ENCODE measurements at regions not wholly inside any gene's neighbourhood (a gene's known extent, or its start where the extent isn't known, plus 50 kb on each side); places are given as distances from the start of the nearest gene placed in this dataset.

DNA sequence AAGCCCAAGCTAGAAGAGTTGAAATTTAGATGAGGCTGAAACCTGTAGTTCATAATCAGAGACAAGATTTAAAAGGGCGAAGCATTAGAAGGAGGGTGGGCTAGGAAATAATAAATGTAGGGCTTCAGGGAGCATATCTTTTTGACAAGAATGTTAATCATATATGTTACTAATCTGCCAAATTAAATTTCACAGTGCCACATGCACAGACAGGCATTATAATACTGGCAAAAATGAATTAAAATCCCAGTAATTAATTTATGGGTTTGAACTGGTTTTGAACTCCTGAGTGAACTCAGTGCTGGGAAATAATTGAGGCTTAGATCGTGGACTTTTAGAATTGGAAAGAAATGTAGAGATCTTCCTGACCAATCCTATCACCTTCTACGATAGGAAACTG lies 383.5 kb upstream of the IL12A start:
- no peak overlapping the region for H3K4me3 ChIP-seq
- no peaks in the 10 kb centered on the region for H3K4me1 ChIP-seq
- TF ChIP-seq, protein P1, sequence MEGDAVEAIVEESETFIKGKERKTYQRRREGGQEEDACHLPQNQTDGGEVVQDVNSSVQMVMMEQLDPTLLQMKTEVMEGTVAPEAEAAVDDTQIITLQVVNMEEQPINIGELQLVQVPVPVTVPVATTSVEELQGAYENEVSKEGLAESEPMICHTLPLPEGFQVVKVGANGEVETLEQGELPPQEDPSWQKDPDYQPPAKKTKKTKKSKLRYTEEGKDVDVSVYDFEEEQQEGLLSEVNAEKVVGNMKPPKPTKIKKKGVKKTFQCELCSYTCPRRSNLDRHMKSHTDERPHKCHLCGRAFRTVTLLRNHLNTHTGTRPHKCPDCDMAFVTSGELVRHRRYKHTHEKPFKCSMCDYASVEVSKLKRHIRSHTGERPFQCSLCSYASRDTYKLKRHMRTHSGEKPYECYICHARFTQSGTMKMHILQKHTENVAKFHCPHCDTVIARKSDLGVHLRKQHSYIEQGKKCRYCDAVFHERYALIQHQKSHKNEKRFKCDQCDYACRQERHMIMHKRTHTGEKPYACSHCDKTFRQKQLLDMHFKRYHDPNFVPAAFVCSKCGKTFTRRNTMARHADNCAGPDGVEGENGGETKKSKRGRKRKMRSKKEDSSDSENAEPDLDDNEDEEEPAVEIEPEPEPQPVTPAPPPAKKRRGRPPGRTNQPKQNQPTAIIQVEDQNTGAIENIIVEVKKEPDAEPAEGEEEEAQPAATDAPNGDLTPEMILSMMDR (IDR thresholded peaks at IDR 0.05) = no peak
- H3K36me3 ChIP-seq = no peaks in the 10 kb centered on the region
- DNase-seq (ENCODE audit: low spot score in 2 of 2) = no peak
- H3K27me3 ChIP-seq = no peaks in the 10 kb centered on the region
- peaks cover 0 to 13% of the 10 kb centered on the region in 2 donors for H3K9me3 ChIP-seq
- intact Hi-C loops (cut with DNase I) = no loop called here
- no peak overlapping the region for H3K27ac ChIP-seq

DNA sequence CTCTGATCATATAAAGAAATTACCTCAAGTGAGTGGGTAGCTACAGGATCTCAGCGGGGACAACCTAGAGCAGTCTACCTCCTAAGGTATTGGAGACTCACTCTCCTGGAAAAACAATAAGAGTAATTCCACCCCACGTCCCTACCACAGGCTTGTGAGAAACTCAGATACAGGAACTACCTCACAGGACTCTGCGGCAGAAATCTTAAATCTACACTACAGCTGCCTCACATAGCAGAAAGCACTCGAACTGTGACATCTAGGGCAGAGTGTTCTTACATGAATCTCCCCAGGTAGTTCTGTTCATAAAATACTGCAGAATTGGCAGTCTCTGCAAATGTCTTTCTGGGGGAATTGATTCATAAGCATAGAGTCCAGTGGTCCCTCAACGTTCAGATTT lies 382.9 kb upstream of the IL12A start:
- Histone ChIP-seq H3K4me1 (no peaks in the 10 kb centered on the region), H3K27me3 (no peaks in the 10 kb centered on the region), H3K27ac (no peak overlapping the region), H3K36me3 (no peaks in the 10 kb centered on the region), H3K4me3 (no peak overlapping the region), H3K9me3 (peaks cover 0 to 7% of the 10 kb centered on the region in 2 donors)
- DNase-seq (ENCODE audit: low spot score in 2 of 2) = no peak
- TF ChIP-seq, protein P1 (IDR thresholded peaks at IDR 0.05) = no peak
- intact Hi-C loops (cut with DNase I) = no loop called here

DNA sequence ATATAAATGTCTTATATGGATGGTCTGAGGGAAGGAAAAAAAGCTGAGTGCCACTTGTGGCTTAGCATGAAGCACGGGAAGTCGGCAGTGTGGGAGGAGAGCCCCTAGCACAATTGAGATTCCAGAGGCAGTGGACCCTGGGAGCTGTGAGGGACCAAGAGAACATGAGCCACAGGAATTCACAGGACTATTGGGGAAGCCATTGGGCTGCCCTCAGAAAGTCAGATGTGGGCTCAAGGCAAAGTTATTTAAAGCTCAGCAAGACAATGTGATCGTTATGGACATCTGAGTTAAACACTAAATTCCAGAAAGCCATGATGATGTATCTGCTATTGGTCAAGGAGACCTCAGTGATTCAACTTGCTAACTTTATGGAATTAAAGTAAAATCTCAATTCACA lies 380.8 kb upstream of the IL12A start:
- TF ChIP-seq, protein P1 (IDR thresholded peaks at IDR 0.05) = no peak

DNA sequence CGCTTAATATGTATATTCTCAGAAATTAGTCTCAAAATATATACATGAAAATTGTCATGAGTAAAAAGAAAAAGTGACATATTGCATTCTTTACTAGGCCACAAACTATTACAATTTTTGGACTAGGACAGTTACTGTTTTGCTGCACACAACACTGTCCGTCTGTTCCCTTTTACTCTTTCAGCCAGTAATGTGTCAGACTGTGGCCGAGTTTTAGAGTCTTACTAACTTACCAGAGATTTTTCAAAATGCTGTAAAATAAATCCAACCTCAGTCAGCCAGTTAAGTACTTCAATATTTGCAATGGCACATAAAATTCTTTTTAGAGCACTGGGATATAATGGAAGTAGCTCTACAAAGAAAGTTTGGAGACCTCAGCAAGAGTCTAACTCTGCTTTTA lies 380.3 kb upstream of the IL12A start:
- TF ChIP-seq, protein P1 (IDR thresholded peaks at IDR 0.05) = no peak
- intact Hi-C loops (cut with DNase I) = no loop called here
- H3K9me3 ChIP-seq = no peaks in the 10 kb centered on the region
- no peak overlapping the region for H3K27ac ChIP-seq
- no peaks in the 10 kb centered on the region for H3K36me3 ChIP-seq
- H3K27me3 ChIP-seq = no peaks in the 10 kb centered on the region
- H3K4me1 ChIP-seq = no peaks in the 10 kb centered on the region
- no peak for DNase-seq (ENCODE audit: low spot score in 2 of 2)
- no peak overlapping the region for H3K4me3 ChIP-seq

More for the DNA sequence above, 380.8 kb upstream of the IL12A start:
- H3K27ac ChIP-seq = no peak overlapping the region
- no peaks in the 10 kb centered on the region for H3K36me3 ChIP-seq
- no peaks in the 10 kb centered on the region for H3K9me3 ChIP-seq
- H3K4me1 ChIP-seq = no peaks in the 10 kb centered on the region
- H3K27me3 ChIP-seq = no peaks in the 10 kb centered on the region
- no peak for DNase-seq (ENCODE audit: low spot score in 2 of 2)
- intact Hi-C loops (cut with DNase I) = no loop called here
- no peak overlapping the region for H3K4me3 ChIP-seq

DNA sequence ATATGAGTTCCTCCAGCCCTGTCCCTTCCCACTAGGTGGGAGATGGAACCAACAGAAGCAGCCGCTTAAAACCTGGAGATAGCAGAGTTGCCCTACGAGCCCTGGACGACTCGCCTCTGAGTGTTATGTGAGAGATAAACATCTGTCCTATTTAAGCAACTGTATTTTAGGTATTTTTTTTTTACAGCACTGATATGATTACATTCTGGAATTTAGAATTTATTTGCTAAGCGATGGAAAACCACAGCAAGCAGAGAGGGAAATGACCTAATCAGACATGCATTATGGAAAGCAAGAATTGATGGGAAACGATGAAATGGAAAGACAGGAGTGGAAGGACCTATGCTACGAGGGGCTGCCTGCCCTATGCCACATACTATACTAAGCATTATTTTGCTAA lies 379.0 kb upstream of the IL12A start:
- Histone ChIP-seq H3K27ac (no peak overlapping the region), H3K36me3 (no peaks in the 10 kb centered on the region), H3K4me1 (no peaks in the 10 kb centered on the region), H3K27me3 (no peaks in the 10 kb centered on the region), H3K9me3 (no peaks in the 10 kb centered on the region), H3K4me3 (no peak overlapping the region)
- TF ChIP-seq, protein P1 (IDR thresholded peaks at IDR 0.05) = no peak
- no peak for DNase-seq (ENCODE audit: low spot score in 2 of 2)
- intact Hi-C loops (cut with DNase I) = loop anchor here (10.0 kb wide), 1 partner anchor 125 kb away; no protein-coding TSS in a partner anchor

DNA sequence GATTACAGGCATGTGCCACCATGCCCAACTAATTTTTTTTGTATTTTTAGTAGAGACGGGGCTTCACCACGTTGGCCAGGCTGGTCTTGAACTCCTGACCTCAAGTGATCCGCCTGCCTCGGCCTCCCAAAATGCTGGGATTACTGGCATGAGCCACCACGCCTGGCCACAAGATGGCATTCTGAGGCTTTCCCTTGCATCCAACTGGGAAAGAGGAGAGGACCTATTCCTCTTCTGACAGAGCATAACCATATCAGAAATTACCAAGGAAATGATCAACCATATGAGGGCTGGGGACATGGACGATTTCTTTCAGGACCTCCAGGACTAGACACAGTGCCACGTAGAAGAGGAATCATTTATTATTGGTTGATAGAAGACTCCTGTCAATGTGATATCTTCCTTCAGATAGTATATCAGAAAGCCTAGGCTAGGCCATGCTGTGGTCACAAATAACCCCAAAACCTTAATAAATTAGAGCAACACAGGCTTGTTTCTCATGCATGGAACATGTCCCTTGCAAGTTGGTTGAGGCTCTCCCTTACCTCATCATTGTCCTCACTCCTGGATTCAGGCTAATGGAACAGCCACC lies 372.3 kb upstream of the IL12A start:
- H3K4me1 ChIP-seq = no peaks in the 10 kb centered on the region
- intact Hi-C loops (cut with DNase I) = loop anchor here (1.0 to 10.0 kb wide), 4 partner anchors 118 to 390 kb away; no protein-coding TSS in a partner anchor
- H3K4me3 ChIP-seq = no peak overlapping the region
- H3K9me3 ChIP-seq = no peaks in the 10 kb centered on the region
- H3K36me3 ChIP-seq = no peaks in the 10 kb centered on the region
- H3K27me3 ChIP-seq = no peaks in the 10 kb centered on the region
- TF ChIP-seq, protein P1 (IDR thresholded peaks at IDR 0.05) = peak; percentile 35 to 69 (median 46)
- no peak for DNase-seq (ENCODE audit: low spot score in 2 of 2)
- no peak overlapping the region for H3K27ac ChIP-seq
